Liver (tissue), 8 donors: ENCODE measurements at regions not wholly inside any gene's neighbourhood (a gene's known extent, or its start where the extent isn't known, plus 50 kb on each side); places are given as distances from the start of the nearest gene placed in this dataset.

Experiments
- DNase-seq: peaks from one replicate; pipeline ENCODE4 v3.0.0-alpha.2; 2017; ENCODE audit warnings: low spot score
- H3K27ac ChIP-seq, 2 donors: one replicate each; pipeline ENCODE4 v1.7.0; 2013; ENCODE audit warnings: inconsistent platforms in 2 of 2, low read length in 2 of 2, control low read depth in 1 of 2, low read depth in 1 of 2, mild to moderate bottlenecking in 1 of 2
- H3K27me3 ChIP-seq, 4 donors: one replicate each; pipeline versions ENCODE4 v1.6.1 to v1.7.0; 2013; ENCODE audit warnings: low read length in 3 of 4, inconsistent platforms in 1 of 4, mild to moderate bottlenecking in 1 of 4, moderate library complexity in 1 of 4; ENCODE audit not compliant: control insufficient read depth in 4 of 4, insufficient read depth in 4 of 4
- H3K36me3 ChIP-seq, 4 donors: one replicate each; pipeline versions ENCODE4 v1.6.1 to v1.7.0; 2013; ENCODE audit warnings: low read length in 3 of 4, mild to moderate bottlenecking in 3 of 4, low read depth in 1 of 4, moderate library complexity in 1 of 4; ENCODE audit not compliant: control insufficient read depth in 4 of 4, insufficient read depth in 3 of 4
- H3K4me1 ChIP-seq, 4 donors: one replicate each; pipeline versions ENCODE4 v1.6.1 to v1.7.0; 2013; ENCODE audit warnings: low read length in 3 of 4, mild to moderate bottlenecking in 3 of 4, moderate library complexity in 1 of 4; ENCODE audit not compliant: control insufficient read depth in 4 of 4, insufficient read depth in 4 of 4
- H3K4me3 ChIP-seq, 3 donors: one replicate each; pipeline versions ENCODE4 v1.6.1 to v1.7.0; 2013; ENCODE audit warnings: low read length in 3 of 3, control low read depth in 1 of 3, low read depth in 1 of 3, mild to moderate bottlenecking in 1 of 3
- H3K9ac ChIP-seq, 2 donors: one replicate each; pipeline ENCODE4 v1.7.0; 2013; ENCODE audit warnings: low read length in 2 of 2, mild to moderate bottlenecking in 2 of 2, moderate library complexity in 2 of 2, control low read depth in 1 of 2, low read depth in 1 of 2
- H3K9me3 ChIP-seq, 4 donors: one replicate each; pipeline versions ENCODE4 v1.6.1 to v1.7.0; 2013; ENCODE audit warnings: low read length in 3 of 4; ENCODE audit not compliant: control insufficient read depth in 4 of 4
- CTCF ChIP-seq: fragments of 150-350 bp; IDR thresholded peaks from 2 replicates; pipeline ENCODE4 v1.5.1; 2017; ENCODE audit warnings: improper control_type of control experiment, low read depth, low read length; ENCODE audit not compliant: missing input control
- FOXA1 ChIP-seq: IDR thresholded peaks from 2 replicates; pipeline ENCODE4 v1.6.1; 2016; ENCODE audit warnings: antibody characterized with exemption
- GABPA ChIP-seq, 2 donors: IDR thresholded peaks in 1 of 2; conservative IDR thresholded peaks in 1 of 2; 2 replicates each; pipeline ENCODE4 v1.6.1; 2016; ENCODE audit warnings: antibody characterized with exemption in 2 of 2, mild to moderate bottlenecking in 1 of 2, moderate library complexity in 1 of 2
- HNF4A ChIP-seq, 2 donors: conservative IDR thresholded peaks; 2 replicates each; pipeline ENCODE4 v1.6.1; 2016; ENCODE audit warnings: antibody characterized with exemption in 2 of 2, mild to moderate bottlenecking in 2 of 2
- HNF4G ChIP-seq: IDR thresholded peaks from 2 replicates; pipeline ENCODE4 v1.6.1; 2016; ENCODE audit warnings: antibody characterized with exemption
- MAX ChIP-seq: IDR thresholded peaks from 2 replicates; pipeline ENCODE4 v1.6.1; 2016; ENCODE audit warnings: antibody characterized with exemption
- NR2F2 ChIP-seq: IDR thresholded peaks from 2 replicates; pipeline ENCODE4 v1.6.1; 2016; ENCODE audit warnings: antibody characterized with exemption
- RAD21 ChIP-seq, 2 donors: IDR thresholded peaks; 2 replicates each; pipeline ENCODE4 v1.6.1; 2016; ENCODE audit warnings: antibody characterized with exemption in 2 of 2, mild to moderate bottlenecking in 2 of 2
- REST ChIP-seq: IDR thresholded peaks from 2 replicates; pipeline ENCODE4 v1.6.1; 2016; ENCODE audit warnings: antibody characterized with exemption, mild to moderate bottlenecking
- RXRA ChIP-seq, 2 donors: IDR thresholded peaks; 2 replicates each; pipeline ENCODE4 v1.6.1; 2017 to 2018; ENCODE audit warnings: antibody characterized with exemption in 2 of 2, mild to moderate bottlenecking in 1 of 2
- SP1 ChIP-seq: IDR thresholded peaks from 2 replicates; pipeline ENCODE4 v1.6.1; 2018; ENCODE audit warnings: antibody characterized with exemption, mild to moderate bottlenecking
- TAF1 ChIP-seq: conservative IDR thresholded peaks from 2 replicates; pipeline ENCODE4 v1.6.1; 2016; ENCODE audit warnings: antibody characterized with exemption, mild to moderate bottlenecking
- ZBTB33 ChIP-seq: IDR thresholded peaks from 2 replicates; pipeline ENCODE4 v1.6.1; 2016; ENCODE audit warnings: antibody characterized with exemption
- WGBS: extraction: QIAGEN DNeasy Blood & Tissue Kit; methylation state at CpG from one replicate; pipeline ENCODE4 v1.1.7; 2013; 5-methylcytosine and 5-hydroxymethylcytosine counted together
- TF ChIP-seq, protein P1 (sequence below): IDR thresholded peaks from 2 replicates; pipeline ENCODE4 v1.6.1; 2016; ENCODE audit warnings: antibody characterized with exemption
- donor health status: healthy.
- donor health status: healthy.
- donor health status: healthy.
- donor health status: healthy.
- donor health status: healthy.

DNA sequence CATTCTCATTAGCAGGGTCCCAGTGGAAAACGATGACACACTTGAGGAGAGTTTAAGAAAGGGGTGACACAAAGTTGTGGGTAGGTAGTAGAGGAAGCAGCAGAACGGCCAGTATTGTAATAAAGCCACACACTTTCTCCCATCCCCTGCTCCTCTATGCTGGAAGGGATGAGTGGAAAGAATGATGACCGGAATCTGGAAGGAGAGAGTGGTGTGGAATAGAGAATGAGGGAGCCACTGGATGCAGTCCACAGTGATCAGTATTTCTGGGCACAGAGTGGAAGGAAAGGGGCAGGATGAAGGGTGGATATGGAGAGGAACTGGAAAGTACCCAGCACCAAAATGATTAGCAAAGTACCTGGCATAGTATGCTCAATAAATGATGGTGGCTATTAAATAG lies 133.8 kb upstream of the DAB2 start:
- no peak overlapping the region for H3K27ac ChIP-seq
- DNase-seq = no peak
- WGBS = 80% methylated on average over 3 of the region's 3 CpGs
- H3K27me3 ChIP-seq = no peaks in the 10 kb centered on the region
- no peak overlapping the region for H3K4me3 ChIP-seq
- no peaks in the 10 kb centered on the region for H3K9me3 ChIP-seq
- no peaks in the 10 kb centered on the region for H3K4me1 ChIP-seq
- H3K36me3 ChIP-seq = no peaks in the 10 kb centered on the region
- TF ChIP-seq MAX (no peak), FOXA1 (no peak), HNF4G (no peak), SP1 (no peak), REST (no peak), NR2F2 (no peak), ZBTB33 (no peak), TAF1 (no peak), GABPA (IDR thresholded peaks at IDR 0.05 in 1 of 2, conservative IDR thresholded peaks at IDR 0.05 in 1 of 2) (no peak), RAD21 (IDR thresholded peaks at IDR 0.05) (no peak)
- no peak overlapping the region for H3K9ac ChIP-seq

GRCh38 chr5:39555788-39556187 lies 131.0 kb upstream of the DAB2 start:
- WGBS = 72% methylated on average over 4 of the region's 4 CpGs
- no peak for DNase-seq
- Histone ChIP-seq H3K27ac (no peak overlapping the region), H3K4me3 (no peak overlapping the region), H3K36me3 (no peaks in the 10 kb centered on the region), H3K9me3 (no peaks in the 10 kb centered on the region), H3K9ac (no peak overlapping the region), H3K27me3 (no peaks in the 10 kb centered on the region), H3K4me1 (no peaks in the 10 kb centered on the region)
- TF ChIP-seq, protein P1, sequence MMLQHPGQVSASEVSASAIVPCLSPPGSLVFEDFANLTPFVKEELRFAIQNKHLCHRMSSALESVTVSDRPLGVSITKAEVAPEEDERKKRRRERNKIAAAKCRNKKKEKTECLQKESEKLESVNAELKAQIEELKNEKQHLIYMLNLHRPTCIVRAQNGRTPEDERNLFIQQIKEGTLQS = no peak
- TF ChIP-seq RXRA (IDR thresholded peaks at IDR 0.05) (no peak), HNF4A (conservative IDR thresholded peaks at IDR 0.05) (no peak), SP1 (no peak), GABPA (IDR thresholded peaks at IDR 0.05 in 1 of 2, conservative IDR thresholded peaks at IDR 0.05 in 1 of 2) (no peak), REST (no peak), CTCF (no peak), RAD21 (IDR thresholded peaks at IDR 0.05) (no peak), HNF4G (no peak), MAX (no peak), TAF1 (no peak), FOXA1 (no peak)
